HEK293T (cell line): ENCODE measurements at regions not wholly inside any gene's neighbourhood (a gene's known extent, or its start where the extent isn't known, plus 50 kb on each side); places are given as distances from the start of the nearest gene placed in this dataset.

Experiments
- CTCF ChIA-PET: fragments of 350-600 bp; formaldehyde crosslinking; extraction: SDS; loops from one replicate; lab custom pipeline; 2021; ENCODE audit warnings: antibody characterized with exemption, inconsistent platforms; lab: Yijun Ruan, JAX
- POLR2A ChIA-PET: fragments of 350-600 bp; formaldehyde crosslinking; extraction: SDS; loops from one replicate; lab custom pipeline; 2020; ENCODE audit warnings: antibody characterized with exemption, inconsistent platforms; lab: Yijun Ruan, JAX
- DNase-seq: peaks from one replicate; pipeline ENCODE4 v3.0.0; 2012; ENCODE audit warnings: mixed read lengths; ENCODE audit errors: extremely low spot score
- ARNT ChIP-seq: fragments of 450-650 bp; IDR thresholded peaks from 2 replicates; pipeline ENCODE4 v1.6.1; 2017; ENCODE audit warnings: mild to moderate bottlenecking
- BHLHE40 ChIP-seq: fragments of 450-650 bp; IDR thresholded peaks from 2 replicates; pipeline ENCODE4 v1.6.1; 2016; ENCODE audit warnings: mild to moderate bottlenecking, moderate library complexity, borderline replicate concordance
- CTBP1 ChIP-seq: fragments of 450-650 bp; IDR thresholded peaks from 2 replicates; pipeline ENCODE4 v1.6.1; 2016; ENCODE audit warnings: borderline replicate concordance
- ELF4 ChIP-seq: fragments of 450-650 bp; IDR thresholded peaks from 2 replicates; pipeline ENCODE4 v1.6.1; 2017; ENCODE audit warnings: antibody characterized with exemption
- FOXA1 ChIP-seq: fragments of 450-650 bp; IDR thresholded peaks from 2 replicates; pipeline ENCODE4 v1.6.1; 2016; ENCODE audit warnings: mild to moderate bottlenecking
- FOXK2 ChIP-seq: fragments of 450-650 bp; IDR thresholded peaks from 2 replicates; pipeline ENCODE4 v1.6.1; 2016; ENCODE audit warnings: mild to moderate bottlenecking
- FOXM1 ChIP-seq: fragments of 450-650 bp; IDR thresholded peaks from 2 replicates; pipeline ENCODE4 v1.6.1; 2017; ENCODE audit warnings: mild to moderate bottlenecking, borderline replicate concordance
- HDGF ChIP-seq: fragments of 450-650 bp; IDR thresholded peaks from 2 replicates; pipeline ENCODE4 v1.6.1; 2017; ENCODE audit warnings: antibody characterized with exemption, borderline replicate concordance
- L3MBTL2 ChIP-seq: fragments of 450-650 bp; conservative IDR thresholded peaks from 2 replicates; pipeline ENCODE4 v1.6.1; 2016; ENCODE audit warnings: mild to moderate bottlenecking
- LEF1 ChIP-seq: fragments of 450-650 bp; IDR thresholded peaks from 2 replicates; pipeline ENCODE4 v1.6.1; 2017; ENCODE audit warnings: mild to moderate bottlenecking, borderline replicate concordance
- NFRKB ChIP-seq: fragments of 450-650 bp; IDR thresholded peaks from 2 replicates; pipeline ENCODE4 v1.6.1; 2016; ENCODE audit warnings: mild to moderate bottlenecking, moderate library complexity
- PKNOX1 ChIP-seq: fragments of 450-650 bp; IDR thresholded peaks from 2 replicates; pipeline ENCODE4 v1.6.1; 2016
- SP1 ChIP-seq: fragments of 450-650 bp; IDR thresholded peaks from 2 replicates; pipeline ENCODE4 v1.6.1; 2017
- SUZ12 ChIP-seq: fragments of 450-650 bp; IDR thresholded peaks from 2 replicates; pipeline ENCODE4 v1.6.1; 2016; ENCODE audit warnings: mild to moderate bottlenecking
- TARDBP ChIP-seq: fragments of 450-650 bp; IDR thresholded peaks from 2 replicates; pipeline ENCODE4 v1.6.1; 2016
- ZNF384 ChIP-seq: fragments of 450-650 bp; IDR thresholded peaks from 2 replicates; pipeline ENCODE4 v1.6.1; 2016

GRCh38 chr5:27316271-27316650 is 277.9 kb upstream of the CDH9 start:
- no peak for DNase-seq
- ChIA-PET POLR2A (no interaction called here), CTCF (no interaction called here)
- TF ChIP-seq ELF4 (no peak), HDGF (no peak), SUZ12 (no peak), L3MBTL2 (no peak), BHLHE40 (no peak), ARNT (no peak), SP1 (no peak), ZNF384 (no peak), FOXM1 (no peak), PKNOX1 (no peak), CTBP1 (no peak)

- TF ChIP-seq SUZ12 (no peak), PKNOX1 (no peak), L3MBTL2 (no peak), CTBP1 (no peak), NFRKB (no peak), FOXA1 (no peak), TARDBP (no peak), FOXM1 (no peak)
- POLR2A ChIA-PET, result no interaction called here
- CTCF ChIA-PET, result interaction anchor here (0.5 kb wide), 1 partner anchor 1526 kb away, joined by 4 read pairs; no protein-coding TSS in a partner anchor
- DNase-seq, result no peak
Observed at GRCh38 chr5:27315363-27316270, 277.2 kb upstream of the CDH9 start.

GRCh38 chr5:27313549-27313948 is 275.2 kb upstream of the CDH9 start:
- ChIA-PET POLR2A (no interaction called here), CTCF (no interaction called here)
- no peak for DNase-seq
- TF ChIP-seq LEF1 (no peak), FOXA1 (no peak), FOXM1 (no peak), NFRKB (no peak), CTBP1 (no peak), ZNF384 (no peak), PKNOX1 (no peak), ELF4 (no peak), L3MBTL2 (no peak), HDGF (no peak), SP1 (no peak), BHLHE40 (no peak), SUZ12 (no peak), TARDBP (no peak), FOXK2 (no peak), ARNT (no peak)

GRCh38 chr5:27312291-27312893 is 274.0 kb upstream of the CDH9 start:
- ChIA-PET CTCF (no interaction called here), POLR2A (no interaction called here)
- TF ChIP-seq NFRKB, result no peak
- no peak for TF ChIP-seq FOXM1
- TF ChIP-seq FOXK2, result no peak
- no peak for TF ChIP-seq ZNF384
- TF ChIP-seq ELF4, result no peak
- no peak for TF ChIP-seq PKNOX1
- no peak for TF ChIP-seq LEF1
- no peak for TF ChIP-seq BHLHE40
- no peak for TF ChIP-seq SP1
- TF ChIP-seq HDGF, result no peak
- no peak for TF ChIP-seq FOXA1
- no peak for TF ChIP-seq L3MBTL2
- no peak for TF ChIP-seq TARDBP
- no peak for TF ChIP-seq CTBP1
- no peak for TF ChIP-seq ARNT
- TF ChIP-seq SUZ12, result no peak
- DNase-seq, result no peak

GRCh38 chr5:27311544-27311943 is 273.2 kb upstream of the CDH9 start:
- no peak for DNase-seq
- CTCF ChIA-PET, result no interaction called here
- TF ChIP-seq SP1, result no peak
- TF ChIP-seq PKNOX1, result no peak
- no peak for TF ChIP-seq L3MBTL2
- no peak for TF ChIP-seq HDGF
- TF ChIP-seq BHLHE40, result no peak
- TF ChIP-seq FOXM1, result no peak
- TF ChIP-seq ZNF384, result no peak
- TF ChIP-seq LEF1, result no peak
- no peak for TF ChIP-seq FOXK2
- TF ChIP-seq SUZ12, result no peak
- TF ChIP-seq TARDBP, result no peak
- TF ChIP-seq ARNT, result no peak
- no peak for TF ChIP-seq CTBP1
- TF ChIP-seq ELF4, result no peak
- no peak for TF ChIP-seq NFRKB
- no peak for TF ChIP-seq FOXA1
- POLR2A ChIA-PET, result no interaction called here
